CD8-positive, alpha-beta memory T cell (primary cell): ENCODE measurements at regions not wholly inside any gene's neighbourhood (a gene's known extent, or its start where the extent isn't known, plus 50 kb on each side); places are given as distances from the start of the nearest gene placed in this dataset.

Experiments used
- CTCF ChIA-PET: fragments of 350-600 bp; sonication (Branson Sonifier 250); formaldehyde crosslinking; loops from one replicate; lab custom pipeline; 2021; ENCODE audit warnings: antibody characterized with exemption; lab: Charles Lee
- POLR2A ChIA-PET: fragments of 350-600 bp; sonication (Branson Sonifier 250); formaldehyde crosslinking; loops from one replicate; lab custom pipeline; 2021; ENCODE audit warnings: antibody characterized with exemption; lab: Charles Lee
- DNase-seq, 5 donors: peaks; one replicate each; pipeline versions ENCODE4 v3.0.0 to v3.0.0-alpha.2; 2020 to 2022; ENCODE audit warnings: mixed read lengths in 1 of 5
- H3K27ac ChIP-seq: one replicate; pipeline ENCODE4 v1.7.0; 2013; ENCODE audit warnings: low read depth, mild to moderate bottlenecking, low read length, moderate library complexity
- H3K27me3 ChIP-seq: 2 replicates; pipeline ENCODE4 v1.7.0; 2013; ENCODE audit warnings: low read length, mild to moderate bottlenecking; ENCODE audit not compliant: insufficient read depth, poor library complexity, severe bottlenecking
- H3K36me3 ChIP-seq: 2 replicates; pipeline ENCODE4 v1.7.0; 2013; ENCODE audit warnings: mild to moderate bottlenecking, low read length, moderate library complexity; ENCODE audit not compliant: insufficient read depth
- H3K4me1 ChIP-seq: 2 replicates; pipeline ENCODE4 v1.7.0; 2013; ENCODE audit warnings: mild to moderate bottlenecking, low read length, moderate library complexity; ENCODE audit not compliant: insufficient read depth
- H3K4me3 ChIP-seq: 2 replicates; pipeline ENCODE4 v1.7.0; 2013; ENCODE audit warnings: mild to moderate bottlenecking, low read length
- H3K9me3 ChIP-seq: 2 replicates; pipeline ENCODE4 v1.7.0; 2013; ENCODE audit warnings: mild to moderate bottlenecking, low read length
- H3K27ac Mint-ChIP-seq, 8 donors: one replicate each; pipeline ENCODE4 v1.8.0; 2020 to 2021; ENCODE audit warnings: mixed read lengths in 8 of 8, mild to moderate bottlenecking in 6 of 8, inconsistent platforms in 3 of 8, moderate library complexity in 3 of 8
- H3K27me3 Mint-ChIP-seq, 2 donors: one replicate each; pipeline ENCODE4 v1.8.0; 2020 to 2021; ENCODE audit warnings: mixed read lengths in 2 of 2, mild to moderate bottlenecking in 1 of 2, moderate library complexity in 1 of 2
- H3K36me3 Mint-ChIP-seq, 3 donors: one replicate each; pipeline ENCODE4 v1.8.0; 2020 to 2021; ENCODE audit warnings: mixed read lengths in 3 of 3, inconsistent platforms in 1 of 3, mild to moderate bottlenecking in 1 of 3
- H3K4me1 Mint-ChIP-seq, 3 donors: one replicate each; pipeline ENCODE4 v1.8.0; 2020 to 2021; ENCODE audit warnings: mixed read lengths in 3 of 3, inconsistent platforms in 1 of 3, mild to moderate bottlenecking in 1 of 3
- H3K4me3 Mint-ChIP-seq, 7 donors: one replicate each; pipeline ENCODE4 v1.8.0; 2020 to 2021; ENCODE audit warnings: mixed read lengths in 7 of 7, mild to moderate bottlenecking in 6 of 7, moderate library complexity in 4 of 7, inconsistent platforms in 2 of 7
- H3K9me3 Mint-ChIP-seq, 5 donors: one replicate each; pipeline ENCODE4 v1.8.0; 2020 to 2022; ENCODE audit warnings: mixed read lengths in 5 of 5, mild to moderate bottlenecking in 3 of 5, moderate library complexity in 2 of 5, inconsistent platforms in 1 of 5

DNA sequence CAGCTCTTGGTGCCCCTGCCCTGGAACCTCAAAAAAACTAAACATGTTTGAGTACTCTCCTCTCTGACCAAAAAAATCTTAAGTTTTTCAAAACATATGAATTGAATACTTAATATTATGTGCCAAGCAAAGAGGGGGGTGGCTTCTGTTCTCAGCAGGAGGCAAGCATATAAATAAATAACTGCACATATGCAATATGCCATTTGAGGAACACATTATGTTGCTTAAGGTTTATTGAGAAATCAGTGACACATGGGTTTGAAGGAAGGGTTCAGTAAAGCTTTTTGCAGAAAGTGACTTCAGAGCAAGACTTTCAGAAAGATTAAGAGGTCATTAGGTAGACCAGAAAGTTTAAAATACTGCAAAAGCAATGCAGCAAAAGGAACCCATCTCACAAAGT, 429.2 kb downstream of the TDRD15 start:
- Histone ChIP-seq H3K27me3 (no peaks in the 10 kb centered on the region), H3K27ac (no peak overlapping the region), H3K4me1 (no peaks in the 10 kb centered on the region), H3K4me3 (no peak overlapping the region), H3K9me3 (no peaks in the 10 kb centered on the region), H3K36me3 (no peaks in the 10 kb centered on the region)
- no peak overlapping the region for H3K27ac Mint-ChIP-seq
- ChIA-PET CTCF (no interaction called here), POLR2A (no interaction called here)
- no peak for DNase-seq
- H3K36me3 Mint-ChIP-seq: no peaks in the 10 kb centered on the region
- no peak overlapping the region for H3K4me3 Mint-ChIP-seq
- peaks cover 6 to 38% (median 9%) of the 10 kb centered on the region in 5 donors for H3K9me3 Mint-ChIP-seq
- no peaks in the 10 kb centered on the region for H3K27me3 Mint-ChIP-seq
- no peaks in the 10 kb centered on the region for H3K4me1 Mint-ChIP-seq

DNA sequence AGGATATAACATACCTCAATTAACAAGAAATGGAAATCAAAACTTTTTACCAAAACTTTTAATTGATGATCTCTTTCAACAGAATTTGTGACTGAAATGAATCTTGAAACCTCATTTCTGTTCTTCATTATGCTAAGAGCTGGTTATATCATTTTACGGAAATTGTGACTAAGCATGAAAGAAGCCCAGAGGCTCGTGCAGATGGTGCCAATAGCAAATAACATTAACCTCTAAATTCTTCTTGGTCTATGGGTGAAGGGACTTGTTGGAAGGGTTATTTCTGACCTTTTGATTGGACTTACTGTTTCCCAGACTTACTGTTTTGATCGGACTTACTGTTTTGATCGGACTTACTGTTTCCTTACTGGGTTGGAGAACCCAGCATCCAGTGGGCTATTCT, 435.6 kb downstream of the TDRD15 start:
- H3K4me1 Mint-ChIP-seq: no peaks in the 10 kb centered on the region
- H3K27ac Mint-ChIP-seq: no peak overlapping the region
- H3K4me1 ChIP-seq: no peaks in the 10 kb centered on the region
- no peaks in the 10 kb centered on the region for H3K9me3 ChIP-seq
- H3K27me3 ChIP-seq: no peaks in the 10 kb centered on the region
- no peaks in the 10 kb centered on the region for H3K36me3 Mint-ChIP-seq
- no peak for DNase-seq
- CTCF ChIA-PET: no interaction called here
- no peaks in the 10 kb centered on the region for H3K36me3 ChIP-seq
- no peaks in the 10 kb centered on the region for H3K27me3 Mint-ChIP-seq
- no peak overlapping the region for H3K4me3 ChIP-seq
- POLR2A ChIA-PET: no interaction called here
- no peak overlapping the region for H3K27ac ChIP-seq
- no peak overlapping the region for H3K4me3 Mint-ChIP-seq
- peaks cover 4 to 47% (median 8%) of the 10 kb centered on the region in 5 donors for H3K9me3 Mint-ChIP-seq

DNA sequence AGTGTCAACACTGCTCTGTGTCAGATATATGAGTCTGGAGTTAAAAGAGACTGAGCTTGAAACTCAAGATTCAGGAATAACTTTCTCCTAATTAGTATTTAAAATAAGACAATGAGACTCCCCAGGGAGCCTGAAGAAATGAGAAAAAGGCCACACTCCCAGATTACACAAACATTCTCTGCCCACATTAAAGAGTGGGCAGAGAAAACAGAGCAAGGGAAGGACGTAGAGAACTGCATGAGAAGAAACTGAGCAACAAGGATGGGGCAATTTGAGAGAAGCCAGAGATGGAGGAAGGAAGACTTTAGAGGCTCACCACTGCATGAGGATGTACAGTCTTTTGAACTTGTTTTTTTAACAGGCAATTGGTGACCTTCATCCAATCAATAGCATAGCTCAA, 438.2 kb downstream of the TDRD15 start:
- Histone ChIP-seq H3K27me3 (no peaks in the 10 kb centered on the region), H3K4me3 (no peak overlapping the region), H3K9me3 (no peaks in the 10 kb centered on the region), H3K4me1 (no peaks in the 10 kb centered on the region), H3K27ac (no peak overlapping the region), H3K36me3 (no peaks in the 10 kb centered on the region)
- Mint-ChIP-seq H3K36me3 (no peaks in the 10 kb centered on the region), H3K27me3 (no peaks in the 10 kb centered on the region), H3K4me3 (no peak overlapping the region), H3K4me1 (no peaks in the 10 kb centered on the region), H3K9me3 (peaks cover 5 to 34% (median 5%) of the 10 kb centered on the region in 5 donors), H3K27ac (no peak overlapping the region)
- POLR2A ChIA-PET: no interaction called here
- DNase-seq: no peak
- CTCF ChIA-PET: no interaction called here

DNA sequence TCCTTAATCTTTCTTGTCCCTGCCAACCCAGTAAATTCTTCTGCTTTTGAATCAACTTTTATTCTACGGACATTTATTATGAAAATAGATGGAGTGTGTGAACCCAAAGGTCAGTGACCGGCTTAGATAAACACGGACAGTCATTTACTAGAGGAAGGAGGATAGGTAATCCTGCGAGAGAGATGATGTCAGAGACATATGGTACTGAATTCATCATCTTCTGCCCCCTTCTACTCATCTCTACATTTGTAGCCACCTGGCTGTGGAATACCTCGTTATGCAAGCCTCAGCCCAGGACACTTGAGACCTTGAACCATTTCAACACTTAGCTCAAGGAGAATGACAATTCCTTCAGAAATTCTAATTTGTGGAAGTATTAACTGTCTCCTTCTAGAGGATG, 443.6 kb downstream of the TDRD15 start:
- Histone ChIP-seq H3K36me3 (no peaks in the 10 kb centered on the region), H3K9me3 (no peaks in the 10 kb centered on the region), H3K4me3 (no peak overlapping the region), H3K4me1 (no peaks in the 10 kb centered on the region), H3K27ac (no peak overlapping the region), H3K27me3 (no peaks in the 10 kb centered on the region)
- POLR2A ChIA-PET: no interaction called here
- no peaks in the 10 kb centered on the region for H3K27me3 Mint-ChIP-seq
- no peak overlapping the region for H3K27ac Mint-ChIP-seq
- peaks cover 3 to 43% (median 5%) of the 10 kb centered on the region in 5 donors for H3K9me3 Mint-ChIP-seq
- no peak overlapping the region for H3K4me3 Mint-ChIP-seq
- H3K36me3 Mint-ChIP-seq: no peaks in the 10 kb centered on the region
- no peaks in the 10 kb centered on the region for H3K4me1 Mint-ChIP-seq
- CTCF ChIA-PET: no interaction called here
- DNase-seq: no peak

DNA sequence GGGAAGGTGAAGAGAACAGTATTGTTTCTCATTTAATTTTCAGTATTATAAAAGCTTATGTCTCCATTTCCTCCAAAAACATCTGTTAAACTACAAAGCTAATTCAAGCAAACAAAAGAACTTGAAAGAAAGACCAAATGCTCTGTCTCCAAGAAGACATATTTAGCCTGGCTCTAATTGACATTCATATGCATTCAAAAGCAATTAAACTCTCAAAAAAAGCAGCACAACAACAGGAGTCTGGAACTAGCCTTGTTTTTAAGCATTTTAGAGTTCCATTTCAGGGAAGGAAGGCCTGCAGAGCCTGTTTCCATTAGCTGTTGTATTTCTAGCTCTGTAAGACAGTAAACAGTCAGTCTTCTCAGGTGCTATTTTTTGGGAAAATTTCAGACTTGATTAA, 447.9 kb downstream of the TDRD15 start:
- H3K4me1 ChIP-seq: no peaks in the 10 kb centered on the region
- Mint-ChIP-seq H3K36me3 (no peaks in the 10 kb centered on the region), H3K4me1 (no peaks in the 10 kb centered on the region), H3K27me3 (no peaks in the 10 kb centered on the region), H3K9me3 (peaks cover 1 to 50% (median 6%) of the 10 kb centered on the region in 5 donors), H3K4me3 (no peak overlapping the region), H3K27ac (no peak overlapping the region)
- H3K27ac ChIP-seq: no peak overlapping the region
- POLR2A ChIA-PET: no interaction called here
- no peaks in the 10 kb centered on the region for H3K9me3 ChIP-seq
- no peak overlapping the region for H3K4me3 ChIP-seq
- DNase-seq: no peak
- CTCF ChIA-PET: no interaction called here
- no peaks in the 10 kb centered on the region for H3K27me3 ChIP-seq
- no peaks in the 10 kb centered on the region for H3K36me3 ChIP-seq

DNA sequence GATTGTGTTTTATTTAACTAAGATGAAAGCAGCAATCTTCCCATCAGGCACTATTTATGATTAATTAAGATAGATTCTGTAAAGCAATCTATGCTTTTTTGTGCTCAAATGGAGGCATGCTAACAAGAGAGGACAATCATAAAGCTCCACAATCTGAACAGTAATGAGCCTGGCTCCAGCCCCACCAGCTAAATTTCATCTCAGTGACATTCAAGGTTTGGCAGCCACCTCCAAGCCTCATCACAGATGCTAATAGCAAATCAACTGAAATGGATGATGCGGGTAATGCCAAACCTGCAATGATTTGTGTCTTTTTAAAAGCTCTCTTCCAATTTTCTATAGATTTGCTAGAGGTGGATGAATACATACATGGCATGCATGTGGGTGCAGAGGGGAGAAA, 456.6 kb downstream of the TDRD15 start:
- no peaks in the 10 kb centered on the region for H3K36me3 ChIP-seq
- no peaks in the 10 kb centered on the region for H3K27me3 ChIP-seq
- no peaks in the 10 kb centered on the region for H3K9me3 ChIP-seq
- ChIA-PET CTCF (no interaction called here), POLR2A (no interaction called here)
- no peak for DNase-seq
- no peak overlapping the region for H3K4me3 ChIP-seq
- no peaks in the 10 kb centered on the region for H3K4me1 Mint-ChIP-seq
- no peak overlapping the region for H3K4me3 Mint-ChIP-seq
- no peaks in the 10 kb centered on the region for H3K36me3 Mint-ChIP-seq
- no peaks in the 10 kb centered on the region for H3K4me1 ChIP-seq
- H3K27ac Mint-ChIP-seq: no peak overlapping the region
- H3K9me3 Mint-ChIP-seq: peaks cover 1 to 26% (median 9%) of the 10 kb centered on the region in 5 donors
- no peaks in the 10 kb centered on the region for H3K27me3 Mint-ChIP-seq
- no peak overlapping the region for H3K27ac ChIP-seq

DNA sequence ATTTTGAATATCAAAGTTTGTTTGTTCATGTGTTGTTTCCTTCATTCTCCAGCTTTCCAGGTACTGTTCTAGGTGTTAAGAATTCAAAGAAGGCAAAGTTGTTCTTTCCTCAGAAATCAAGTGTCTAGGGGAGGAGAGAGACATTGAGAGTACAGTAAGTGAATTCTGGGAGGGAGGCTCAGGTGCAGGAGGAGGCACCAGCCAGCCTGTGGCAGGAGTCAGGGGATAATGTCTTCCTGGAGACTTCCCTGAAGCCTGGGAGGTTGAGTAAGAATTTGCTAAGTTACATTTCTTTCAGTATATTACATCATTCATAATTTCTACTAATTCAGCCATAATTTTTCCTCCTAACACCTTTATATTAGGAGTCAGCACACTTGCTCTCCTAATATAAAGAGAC, 462.1 kb downstream of the TDRD15 start:
- Mint-ChIP-seq H3K9me3 (peaks cover 3 to 13% (median 11%) of the 10 kb centered on the region in 5 donors), H3K36me3 (no peaks in the 10 kb centered on the region), H3K27me3 (no peaks in the 10 kb centered on the region), H3K4me1 (no peaks in the 10 kb centered on the region), H3K27ac (no peak overlapping the region), H3K4me3 (no peak overlapping the region)
- no peak for DNase-seq
- Histone ChIP-seq H3K36me3 (no peaks in the 10 kb centered on the region), H3K4me1 (no peaks in the 10 kb centered on the region), H3K4me3 (no peak overlapping the region), H3K27ac (no peak overlapping the region), H3K9me3 (no peaks in the 10 kb centered on the region), H3K27me3 (no peaks in the 10 kb centered on the region)
- ChIA-PET CTCF (no interaction called here), POLR2A (no interaction called here)

DNA sequence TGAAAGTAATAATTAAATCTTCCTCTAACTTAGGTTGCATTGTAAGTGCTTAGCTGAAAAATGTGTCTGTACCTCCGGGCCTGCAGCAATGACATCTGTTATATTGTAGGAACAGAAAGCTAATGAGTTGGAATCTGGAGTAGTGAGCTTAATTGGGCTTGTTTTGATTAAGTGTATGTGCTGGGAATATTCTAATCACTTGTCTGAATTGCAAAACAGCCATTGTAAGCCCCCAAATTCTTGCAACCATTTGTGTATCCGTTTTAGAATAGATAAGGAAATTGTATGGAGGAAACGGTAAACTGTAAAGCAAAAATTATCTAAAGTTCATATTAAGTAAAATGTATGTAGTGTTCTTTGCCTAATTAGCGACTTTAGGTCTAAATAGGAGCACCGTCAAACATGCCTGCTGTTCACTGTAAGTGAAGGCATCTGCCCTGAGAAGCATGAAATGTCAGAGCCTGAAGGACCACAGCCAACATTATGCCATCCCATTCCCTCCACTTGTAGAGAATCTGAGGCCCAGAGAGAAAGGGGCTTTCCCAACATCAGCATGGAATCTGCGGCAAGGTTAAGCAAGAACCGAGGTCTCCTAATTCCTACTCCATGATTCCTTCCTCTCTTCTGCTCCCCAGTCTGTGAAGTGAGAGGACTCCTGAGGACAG, 466.4 kb downstream of the TDRD15 start:
- Histone ChIP-seq H3K4me3 (no peak overlapping the region), H3K4me1 (no peaks in the 10 kb centered on the region), H3K9me3 (no peaks in the 10 kb centered on the region), H3K27me3 (no peaks in the 10 kb centered on the region), H3K27ac (no peak overlapping the region), H3K36me3 (no peaks in the 10 kb centered on the region)
- H3K27ac Mint-ChIP-seq: no peak overlapping the region
- no peaks in the 10 kb centered on the region for H3K27me3 Mint-ChIP-seq
- H3K4me1 Mint-ChIP-seq: no peaks in the 10 kb centered on the region
- no peaks in the 10 kb centered on the region for H3K36me3 Mint-ChIP-seq
- ChIA-PET POLR2A (no interaction called here), CTCF (no interaction called here)
- no peak overlapping the region for H3K4me3 Mint-ChIP-seq
- no peak for DNase-seq
- peaks cover 2 to 18% (median 8%) of the 10 kb centered on the region in 5 donors for H3K9me3 Mint-ChIP-seq
